ENCODE measurements at regions not wholly inside any gene's neighbourhood (a gene's known extent, or its start where the extent isn't known, plus 50 kb on each side); places are given as distances from the start of the nearest gene placed in this dataset.

DNA sequence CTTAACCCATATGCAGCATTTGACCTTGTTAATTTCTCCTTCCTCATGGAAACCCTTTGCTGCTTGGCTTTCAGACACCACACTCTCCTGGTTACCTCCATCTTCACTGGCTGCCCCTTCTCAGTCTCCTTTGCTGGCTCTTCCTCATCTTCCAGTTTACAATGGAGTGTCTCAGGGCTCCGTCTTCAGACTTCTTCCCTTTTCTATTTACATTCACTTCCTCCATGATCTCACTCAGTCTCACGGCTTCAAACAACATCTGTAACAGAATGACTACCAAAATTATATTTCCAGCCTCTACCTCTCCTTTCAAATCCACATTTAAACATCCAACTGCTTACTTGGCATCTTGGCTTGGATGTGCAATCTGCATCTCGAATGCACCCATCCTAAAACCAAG lies 140.4 kb downstream of the DKK1 start:
- Histone ChIP-seq H3K4me3 (ENCODE audit: insufficient read depth, low read depth, low read length) (no peak overlapping the region), H3K18ac (ENCODE audit: low read depth, low read length) (peak overlapping the region; percentile 96; the same call in 1 of the 2 replicates), H3K9me3 (ENCODE audit: control insufficient read depth, insufficient read depth, low read length) (no peaks in the 10 kb centered on the region), H4K8ac (ENCODE audit: low read depth in 2 of 2, low read length in 2 of 2) (peak overlapping the region; percentile 36 to 76; a peak in 3 of 4 replicates), H3K79me1 (ENCODE audit: low read depth in 1 of 2, low read length in 2 of 2) (no peaks in the 10 kb centered on the region), H4K91ac (ENCODE audit: insufficient read depth, low read depth, low read length) (peak overlapping the region; percentile 77), H3K36me3 (ENCODE audit: control insufficient read depth, insufficient read depth, low read length) (no peaks in the 10 kb centered on the region), H3K14ac (replicated peaks; ENCODE audit: low read depth, low read length) (peak overlapping the region; percentile 88), H2AFZ (replicated peaks; ENCODE audit: low read length, poor library complexity) (peak overlapping the region; percentile 70), H4K20me1 (ENCODE audit: insufficient read depth, low read length) (no peaks in the 10 kb centered on the region), H2BK15ac (ENCODE audit: low read depth, low read length) (peak overlapping the region; percentile 43; the same call in 2 of the 3 replicates), H2BK5ac (ENCODE audit: low read depth, low read length, poor library complexity, severe bottlenecking) (peak overlapping the region; percentile 86), H3K23ac (ENCODE audit: low read depth, low read length) (peak overlapping the region; percentile 18), H2AK9ac (replicated peaks; ENCODE audit: low read depth, low read length, poor library complexity) (no peak overlapping the region), H3K9ac (ENCODE audit: low read depth, low read length) (no peak overlapping the region), H2AK5ac (ENCODE audit: low read depth, low read length) (peak overlapping the region; percentile 59; the same call in 1 of the 2 replicates), H3K27me3 (ENCODE audit: control insufficient read depth, insufficient read depth, low read length) (no peaks in the 10 kb centered on the region), H3K4me2 (ENCODE audit: low read depth, low read length) (no peak overlapping the region), H4K5ac (ENCODE audit: low read depth, low read length) (peak overlapping the region; percentile 97; the same call in 1 of the 2 replicates), H3K4ac (ENCODE audit: low read depth, low read length) (peak overlapping the region; percentile 83), H2BK120ac (ENCODE audit: low read depth, low read length) (peak overlapping the region; percentile 93), H3K56ac (ENCODE audit: extremely low read depth, insufficient read depth, low read length) (no peak overlapping the region), H3K9me1 (ENCODE audit: insufficient read depth, low read length) (peaks cover 8% of the 10 kb centered on the region; the same call in 1 of the 2 replicates), H3K27ac (ENCODE audit: insufficient read depth, low read length) (no peak overlapping the region; the same call in 1 of the 2 replicates), H2BK20ac (ENCODE audit: low read depth, low read length) (peak overlapping the region; percentile 85), H3K4me1 (ENCODE audit: control insufficient read depth, insufficient read depth, low read length) (peaks cover 16% of the 10 kb centered on the region)
- ChIA-PET CTCF (no interaction called here), POLR2A (ENCODE audit: unreplicated experiment) (no interaction called here)
- in situ Hi-C loops (cut with MboI; ENCODE audit: low sequenced_read_pairs) (no loop called here), dilution Hi-C loops (cut with HindIII; ENCODE audit: low sequenced_read_pairs, unreplicated experiment) (no loop called here), intact Hi-C loops (cut with micrococcal nuclease) (loop anchor here (5.0 kb wide), 1 partner anchor 33 kb away; no protein-coding TSS in a partner anchor)
- 93% methylated on average over 2 of the region's 3 CpGs; no CpG with 5 or more reads in 1 of the 2 experiments for WGBS, 2 experiments (ENCODE audit: extremely low coverage in 2 of 2, insufficient read length in 1 of 2)
- no peak for ATAC-seq (ENCODE audit: low read depth)
- DNase-seq: no peak
- no TSS peak for BruUV-seq (replicated peaks)
- no peak for TF ChIP-seq SMC3 (IDR thresholded peaks at IDR 0.05; ENCODE audit: low read depth, low read length)
- TF ChIP-seq MAFK (IDR thresholded peaks at IDR 0.05; ENCODE audit: low read depth, low read length): no peak
- TF ChIP-seq, protein P1, sequence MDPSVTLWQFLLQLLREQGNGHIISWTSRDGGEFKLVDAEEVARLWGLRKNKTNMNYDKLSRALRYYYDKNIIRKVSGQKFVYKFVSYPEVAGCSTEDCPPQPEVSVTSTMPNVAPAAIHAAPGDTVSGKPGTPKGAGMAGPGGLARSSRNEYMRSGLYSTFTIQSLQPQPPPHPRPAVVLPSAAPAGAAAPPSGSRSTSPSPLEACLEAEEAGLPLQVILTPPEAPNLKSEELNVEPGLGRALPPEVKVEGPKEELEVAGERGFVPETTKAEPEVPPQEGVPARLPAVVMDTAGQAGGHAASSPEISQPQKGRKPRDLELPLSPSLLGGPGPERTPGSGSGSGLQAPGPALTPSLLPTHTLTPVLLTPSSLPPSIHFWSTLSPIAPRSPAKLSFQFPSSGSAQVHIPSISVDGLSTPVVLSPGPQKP (IDR thresholded peaks at IDR 0.05; ENCODE audit: borderline replicate concordance, low read depth, low read length): no peak
- no peak for TF ChIP-seq RFX5 (IDR thresholded peaks at IDR 0.05; ENCODE audit: low read depth, low read length)
- no peak for TF ChIP-seq NFE2L2 (IDR thresholded peaks at IDR 0.05; ENCODE audit: low read depth, low read length)
- no peak for TF ChIP-seq MXI1 (IDR thresholded peaks at IDR 0.05; ENCODE audit: borderline replicate concordance, low read depth, low read length)
- TF ChIP-seq POLR2A (IDR thresholded peaks at IDR 0.05; ENCODE audit: low read depth, low read length): no peak
- TF ChIP-seq RCOR1 (IDR thresholded peaks at IDR 0.05; ENCODE audit: insufficient replicate concordance, low read length): no peak
- TF ChIP-seq RAD21 (IDR thresholded peaks at IDR 0.05; ENCODE audit: low read length): no peak

Data from IMR-90 (cell line).